HG02973 (cell line): ENCODE measurements at regions not wholly inside any gene's neighbourhood (a gene's known extent, or its start where the extent isn't known, plus 50 kb on each side); places are given as distances from the start of the nearest gene placed in this dataset.
"Not testable (repeated sequence)": the region's sequence is repeated elsewhere in the genome, so short reads cannot be mapped to it uniquely, and the experiment has no call there.

Experiments
- ATAC-seq: cut with Tn5 transposase; IDR thresholded peaks from one replicate; pipeline ENCODE4 v1.9.1; 2021; ENCODE audit warnings: moderate library complexity; ENCODE audit not compliant: unreplicated experiment

DNA sequence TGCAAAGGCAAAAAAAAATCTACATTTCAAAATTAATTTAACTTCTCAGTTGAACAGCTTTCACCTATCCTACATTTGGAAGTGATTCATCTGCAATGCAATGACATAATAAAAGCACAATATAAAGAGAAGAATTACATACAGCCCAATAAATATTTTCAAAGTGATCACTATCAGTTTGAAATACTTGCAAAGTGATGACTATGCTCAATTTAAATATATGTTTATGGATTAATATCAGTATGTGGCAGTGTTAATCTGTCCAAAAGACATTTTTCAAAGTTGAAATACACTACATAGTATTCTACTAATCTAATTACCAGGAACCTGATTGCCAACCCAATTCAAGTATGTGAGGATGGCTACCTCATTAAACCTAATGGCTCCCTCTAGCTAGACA is 460.7 kb upstream of the ATXN7L3B start:
- no peak for ATAC-seq

GRCh38 chr12:74105434-74105833 is 432.2 kb upstream of the ATXN7L3B start:
- ATAC-seq: no peak

- ATAC-seq: no peak
Measured at GRCh38 chr12:74108729-74109128, 428.9 kb upstream of the ATXN7L3B start.

- no peak for ATAC-seq
Measured at GRCh38 chr12:74111688-74112360, 425.8 kb upstream of the ATXN7L3B start.

DNA sequence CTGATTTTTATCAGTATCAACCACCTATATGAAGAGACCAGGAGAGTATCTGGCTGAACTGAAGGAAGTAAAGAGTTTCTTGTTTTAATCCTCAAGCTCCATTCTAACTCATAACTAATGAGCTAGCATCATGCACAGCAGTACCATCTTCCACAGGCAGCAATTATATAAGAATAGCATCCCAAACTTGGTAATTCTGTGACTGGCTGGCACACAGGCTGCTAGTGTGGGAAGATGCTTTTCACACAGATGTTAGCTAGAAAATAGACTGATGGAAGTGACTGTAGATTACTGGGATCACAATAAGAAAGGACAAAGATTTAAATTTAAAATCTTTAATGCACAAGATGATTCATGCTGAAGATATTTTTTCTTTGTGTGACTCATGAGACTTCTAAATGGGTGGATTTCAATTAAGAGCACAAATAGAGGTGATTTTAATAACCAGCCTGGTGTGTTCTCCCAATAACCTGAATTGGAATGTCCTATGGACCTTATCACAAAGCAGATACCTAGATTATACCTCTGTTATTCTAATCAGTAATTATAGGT is 417.7 kb upstream of the ATXN7L3B start:
- ATAC-seq: no peak

- no peak for ATAC-seq
Measured at GRCh38 chr12:74120644-74121043, 417.0 kb upstream of the ATXN7L3B start.

- no peak for ATAC-seq
Measured at GRCh38 chr12:74129702-74130101, 407.9 kb upstream of the ATXN7L3B start.

DNA sequence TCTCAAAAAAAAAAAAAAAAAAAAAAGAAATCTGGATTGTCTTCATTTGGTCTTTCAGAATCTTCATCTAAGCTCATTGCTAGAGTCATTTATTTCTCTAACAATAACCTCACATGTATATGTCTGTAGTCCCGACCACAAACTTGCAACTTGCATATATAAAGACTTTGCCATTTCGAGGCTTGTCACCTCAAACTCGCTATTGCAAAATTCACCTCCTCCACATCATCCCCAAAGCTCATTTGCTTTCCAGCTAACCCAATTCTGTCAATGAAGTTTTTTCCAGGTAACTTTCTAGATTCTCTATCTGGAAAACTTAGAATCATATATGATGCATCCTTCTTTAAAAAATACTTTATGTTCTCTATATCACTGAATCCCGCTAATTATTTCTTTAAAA is 393.2 kb upstream of the ATXN7L3B start:
- ATAC-seq: no peak

DNA sequence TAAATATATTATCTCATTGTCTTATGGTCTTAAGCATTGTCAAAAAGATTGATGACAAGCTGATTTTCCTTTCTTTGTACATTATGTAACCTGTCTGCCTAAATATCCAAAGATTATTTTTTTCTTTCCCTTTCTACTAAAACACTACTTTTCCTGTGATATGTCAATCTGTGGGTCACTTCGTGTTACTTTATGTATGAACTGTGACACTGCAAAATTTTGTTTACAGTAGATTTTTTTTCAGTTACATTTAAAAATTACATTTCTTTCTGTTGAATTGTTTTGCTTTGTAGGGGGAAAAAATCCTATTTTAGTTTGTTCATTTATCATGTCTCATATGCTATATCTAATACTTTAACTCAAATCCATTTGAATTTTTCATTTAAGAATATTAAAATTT is 392.3 kb upstream of the ATXN7L3B start:
- no peak for ATAC-seq

- no peak for ATAC-seq
Measured at GRCh38 chr12:74148849-74149248, 388.8 kb upstream of the ATXN7L3B start.

DNA sequence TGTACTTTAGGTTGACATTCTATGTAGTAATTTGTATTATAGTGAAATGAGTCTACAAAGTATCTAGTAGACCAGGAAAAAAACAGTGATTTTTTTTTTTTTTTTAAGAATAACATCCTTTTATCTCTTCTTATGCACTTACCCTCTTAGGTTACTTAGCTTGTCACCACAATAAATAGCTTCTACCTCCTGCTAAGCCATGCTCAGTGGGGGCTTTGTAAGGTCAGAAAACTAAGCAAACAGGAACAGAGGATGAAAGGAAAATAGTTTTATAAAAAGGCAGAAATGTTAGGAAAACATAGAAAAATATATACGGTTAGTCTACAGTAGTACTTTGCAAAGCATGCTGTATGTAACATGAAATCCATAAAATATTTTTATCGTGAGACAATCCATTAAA is 385.3 kb upstream of the ATXN7L3B start:
- ATAC-seq: no peak

DNA sequence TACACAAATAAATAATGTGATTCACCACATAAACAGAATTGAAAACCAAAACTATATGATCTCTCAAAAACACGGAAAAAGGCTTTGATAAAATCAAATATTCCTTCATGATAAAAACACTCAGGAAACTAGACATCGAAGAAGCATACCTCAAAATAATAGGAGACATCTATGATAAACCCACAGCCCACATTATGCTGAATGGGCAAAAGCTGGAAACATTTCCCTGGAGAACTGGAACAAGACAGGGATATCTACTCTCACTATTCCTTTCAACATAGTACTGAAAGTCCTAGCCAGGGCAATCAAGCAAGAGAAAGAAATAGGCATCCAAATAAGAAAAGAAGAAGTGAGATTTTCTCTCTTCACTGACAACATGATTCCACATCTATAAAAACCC is 371.5 kb upstream of the ATXN7L3B start:
- ATAC-seq: no peak

DNA sequence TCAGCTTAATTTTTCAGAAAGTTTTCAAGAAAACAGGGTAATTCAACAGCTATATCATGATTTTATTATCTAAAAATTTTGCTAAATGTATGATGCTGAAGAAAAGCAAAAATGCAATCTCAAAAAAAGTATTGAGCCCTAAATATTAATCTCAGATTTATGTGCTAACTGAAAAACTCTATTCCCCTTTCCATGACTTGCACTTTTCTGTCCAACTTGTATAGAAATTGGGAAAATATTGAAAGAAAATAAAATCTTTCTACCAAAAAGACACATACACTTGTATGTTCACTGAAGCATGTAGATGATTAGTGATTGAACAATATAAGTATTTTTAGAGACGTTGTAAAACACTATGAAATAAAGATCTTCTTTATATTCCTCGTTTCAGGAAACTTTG is 368.0 kb upstream of the ATXN7L3B start:
- ATAC-seq: no peak

- ATAC-seq: no peak
Measured at GRCh38 chr12:74170645-74171477, 366.8 kb upstream of the ATXN7L3B start.

- ATAC-seq: no peak
Measured at GRCh38 chr12:74171478-74171909, 366.1 kb upstream of the ATXN7L3B start.

GRCh38 chr12:74174961-74175360 is 362.7 kb upstream of the ATXN7L3B start:
- not testable (repeated sequence) for ATAC-seq

GRCh38 chr12:74185360-74185759 is 352.3 kb upstream of the ATXN7L3B start:
- ATAC-seq: no peak

- no peak for ATAC-seq
Measured at GRCh38 chr12:74193191-74193590, 344.4 kb upstream of the ATXN7L3B start.

GRCh38 chr12:74204236-74204635 is 333.4 kb upstream of the ATXN7L3B start:
- no peak for ATAC-seq

GRCh38 chr12:74227846-74228545 is 309.6 kb upstream of the ATXN7L3B start:
- ATAC-seq: no peak

- ATAC-seq: no peak
Measured at GRCh38 chr12:74229671-74230070, 308.0 kb upstream of the ATXN7L3B start.
